ENCODE measurements at regions not wholly inside any gene's neighbourhood (a gene's known extent, or its start where the extent isn't known, plus 50 kb on each side); places are given as distances from the start of the nearest gene placed in this dataset.
"Not testable (repeated sequence)": the region's sequence is repeated elsewhere in the genome, so short reads cannot be mapped to it uniquely, and the experiment has no call there.

- no peak for DNase-seq
Observed at GRCh38 chr3:177833332-177833731, 636.0 kb upstream of the TBL1XR1 start.

- DNase-seq, result peak; percentile 99
Observed at GRCh38 chr3:177835008-177835407, 637.7 kb upstream of the TBL1XR1 start.

DNA sequence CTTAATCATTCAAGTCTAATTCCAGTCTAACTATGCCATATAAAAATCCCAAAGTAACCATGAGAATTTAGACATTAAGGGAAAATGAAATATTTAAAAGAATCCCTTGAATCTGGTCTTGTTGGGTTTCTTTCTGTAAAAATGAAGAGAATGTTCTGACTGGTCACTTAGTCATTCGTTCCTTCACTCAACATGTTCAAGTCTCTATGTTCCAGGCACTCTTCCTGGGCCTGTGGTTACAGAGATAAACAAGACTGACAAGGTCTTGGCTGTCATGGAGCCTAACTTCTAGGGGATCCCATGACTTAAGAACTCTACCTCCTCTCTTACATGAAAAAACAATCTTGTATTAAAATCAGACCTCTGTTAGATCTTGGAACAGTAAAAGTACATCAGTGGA, 638.6 kb upstream of the TBL1XR1 start:
- peak; percentile 96 for DNase-seq

- DNase-seq, result peak; percentile 36
Observed at GRCh38 chr3:177836671-177837070, 639.4 kb upstream of the TBL1XR1 start.

DNA sequence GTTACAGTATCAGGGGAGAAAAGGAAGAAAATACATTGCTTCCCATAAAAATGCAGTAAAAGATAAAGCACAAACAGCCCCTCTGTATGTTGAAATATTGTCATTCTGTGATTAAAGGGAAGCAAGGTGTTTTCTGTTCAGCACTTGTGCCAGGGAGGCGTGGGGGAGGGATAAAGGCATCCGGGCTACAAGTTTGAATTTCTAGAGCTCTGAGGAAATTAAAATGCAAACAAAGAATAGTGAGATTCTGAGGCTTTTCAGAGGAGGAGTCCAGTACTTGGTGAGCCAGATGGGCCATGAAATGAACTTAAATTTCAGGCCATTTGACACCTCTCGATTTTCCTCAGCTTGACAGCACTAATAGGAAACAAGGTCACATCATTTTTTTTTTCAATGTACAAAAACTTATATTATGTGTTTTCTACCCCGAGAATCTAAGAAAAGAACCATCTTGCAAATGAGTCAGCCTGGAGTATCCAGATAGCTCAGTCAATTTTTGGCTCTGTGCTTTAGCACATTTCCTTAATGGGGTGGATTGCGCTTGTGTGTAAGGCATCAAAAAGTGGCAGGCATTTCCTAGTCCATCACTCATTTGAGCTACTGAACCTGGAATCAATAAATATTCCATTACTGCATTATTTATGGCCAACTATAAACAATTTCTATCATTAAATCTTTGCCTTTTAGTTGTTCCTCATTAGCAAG, 640.8 kb upstream of the TBL1XR1 start:
- peak; percentile 55 for DNase-seq

GRCh38 chr3:177838766-177839350, 641.6 kb upstream of the TBL1XR1 start:
- DNase-seq, result no peak

DNA sequence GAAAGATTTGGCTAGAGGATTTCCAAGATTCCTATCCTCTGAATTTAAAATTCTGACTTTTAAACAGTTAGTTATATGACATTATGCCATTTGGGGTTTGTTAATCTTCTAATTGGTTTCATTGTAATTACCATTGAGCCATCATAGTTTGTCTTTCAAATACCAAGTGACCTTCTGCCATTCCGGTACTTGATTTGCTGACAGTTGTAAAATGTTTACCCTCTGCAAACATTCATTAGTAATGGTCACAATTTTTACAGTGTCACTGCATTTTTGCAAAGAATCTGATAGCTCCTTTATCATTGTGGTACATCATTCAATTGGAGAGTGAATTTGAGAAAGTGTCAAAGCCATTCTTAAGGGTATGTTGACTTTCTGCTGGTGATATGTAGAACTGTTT, 645.0 kb upstream of the TBL1XR1 start:
- DNase-seq, result no peak

GRCh38 chr3:177842743-177843734, 645.8 kb upstream of the TBL1XR1 start:
- no peak for DNase-seq

GRCh38 chr3:177852001-177852807, 654.9 kb upstream of the TBL1XR1 start:
- peak; percentile 25 for DNase-seq

GRCh38 chr3:177855021-177855420, 657.7 kb upstream of the TBL1XR1 start:
- no peak for DNase-seq

DNA sequence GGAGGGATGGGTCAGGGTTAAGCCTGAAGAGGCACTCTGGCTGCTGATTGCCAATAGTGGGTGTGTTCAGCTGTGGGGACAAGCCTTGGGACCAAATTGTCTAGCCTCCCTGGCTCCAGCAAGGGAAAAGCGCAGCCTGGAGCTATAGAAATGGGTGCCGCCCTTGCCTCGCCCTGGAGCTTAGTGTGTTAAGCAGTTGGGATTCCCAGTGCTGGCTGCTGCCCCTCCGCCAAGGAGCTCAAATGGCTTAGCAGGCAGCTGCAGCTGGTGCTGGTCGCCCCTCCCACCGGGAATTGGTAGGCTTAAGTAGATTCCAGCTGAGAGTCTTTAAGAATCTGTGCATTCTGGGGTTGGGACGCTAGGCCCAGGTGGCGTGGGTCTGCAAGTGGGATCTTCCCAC, 662.9 kb upstream of the TBL1XR1 start:
- DNase-seq, result no peak

DNA sequence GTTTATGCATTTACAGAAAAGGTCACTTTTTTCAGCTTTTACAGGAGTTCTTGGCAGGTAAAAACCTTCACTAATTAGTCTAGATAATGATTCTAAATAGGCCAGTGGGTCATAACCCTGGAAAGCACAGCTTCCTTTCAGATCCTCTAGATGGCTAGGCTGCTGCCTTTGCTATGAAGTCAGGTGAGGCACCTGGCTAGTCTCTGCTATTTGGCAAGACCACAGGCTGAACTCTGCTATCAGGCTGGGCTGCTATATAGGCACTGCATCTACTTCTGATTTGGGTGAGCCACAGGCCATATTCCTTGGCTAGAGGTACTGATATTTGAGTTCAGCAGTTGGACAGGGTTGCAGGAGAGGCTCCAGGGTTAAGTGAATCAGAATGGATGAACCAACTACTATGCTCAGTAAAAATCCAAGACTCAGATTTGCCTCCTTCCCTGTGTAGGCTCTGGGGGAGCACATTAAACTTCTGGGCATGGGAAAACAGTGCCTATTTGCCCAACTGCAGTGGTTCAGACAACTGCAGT, 665.7 kb upstream of the TBL1XR1 start:
- DNase-seq, result no peak

DNA sequence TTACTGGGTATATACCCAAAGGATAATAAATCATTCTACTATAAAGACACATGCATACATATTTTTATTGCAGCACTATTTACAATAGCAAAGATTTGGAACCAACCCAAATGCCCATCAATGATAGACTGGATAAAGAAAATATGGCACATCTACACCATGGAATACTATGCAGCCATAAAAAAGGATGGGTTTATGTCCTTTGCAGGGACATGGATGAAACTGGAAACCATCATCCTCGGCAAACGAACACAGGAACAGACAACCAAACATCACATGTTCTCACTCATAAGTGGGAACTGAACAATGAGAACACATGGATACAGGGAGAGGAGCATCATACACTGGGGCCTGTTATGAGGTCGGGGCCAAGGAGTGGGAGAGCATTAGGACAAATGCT, 665.0 kb upstream of the KCNMB2 start:
- not testable (repeated sequence) for DNase-seq

GRCh38 chr3:177878192-177878591, 658.0 kb upstream of the KCNMB2 start:
- peak; percentile 39 for DNase-seq

- DNase-seq, result no peak
Observed at GRCh38 chr3:177878957-177879356, 657.3 kb upstream of the KCNMB2 start.

GRCh38 chr3:177881351-177881750, 654.9 kb upstream of the KCNMB2 start:
- peak; percentile 50 for DNase-seq

DNA sequence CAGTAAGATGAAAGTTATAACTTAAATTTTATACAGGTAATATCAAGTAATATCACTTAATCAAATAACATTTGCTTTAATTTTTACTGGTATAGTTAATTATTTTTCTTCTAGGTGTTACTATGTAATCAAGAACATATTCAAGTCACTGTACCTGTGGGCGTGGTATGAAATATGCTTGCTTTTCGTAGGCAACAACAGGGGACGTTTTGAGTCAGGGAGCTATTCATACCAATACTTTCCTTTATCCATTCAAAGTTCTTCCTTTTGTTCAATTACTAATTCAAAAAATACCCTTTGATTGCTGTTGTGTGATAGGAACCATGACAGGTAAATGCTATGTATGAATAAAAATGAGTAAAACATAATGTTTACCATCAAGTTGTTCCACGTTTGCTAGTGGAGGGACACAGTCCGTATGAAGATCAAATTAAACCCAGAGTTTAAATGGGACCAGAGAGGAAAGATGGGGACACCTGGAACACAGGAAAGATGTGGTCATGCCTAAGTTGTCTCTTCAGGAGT, 654.0 kb upstream of the KCNMB2 start:
- no peak for DNase-seq

GRCh38 chr3:177883091-177883490, 653.1 kb upstream of the KCNMB2 start:
- DNase-seq, result no peak

DNA sequence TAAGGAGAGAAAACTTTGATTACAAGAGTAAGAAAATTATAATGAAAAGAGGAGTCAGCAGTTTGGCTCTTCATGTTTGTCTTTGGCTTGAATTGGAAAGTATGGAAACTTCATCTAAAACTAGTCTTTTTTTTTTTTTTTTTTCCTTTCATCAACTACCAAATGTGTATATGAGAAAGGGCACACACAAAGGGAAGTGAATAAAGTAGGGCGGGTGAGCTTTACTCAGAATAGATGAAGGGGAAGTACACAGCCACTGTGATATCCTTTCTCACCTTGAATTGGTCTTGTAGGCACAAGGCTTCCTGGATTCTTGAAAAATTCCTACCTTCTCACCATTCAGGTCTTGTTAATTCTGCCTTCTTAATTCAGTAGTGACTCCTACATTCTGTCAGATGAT, 652.3 kb upstream of the KCNMB2 start:
- no peak for DNase-seq

DNA sequence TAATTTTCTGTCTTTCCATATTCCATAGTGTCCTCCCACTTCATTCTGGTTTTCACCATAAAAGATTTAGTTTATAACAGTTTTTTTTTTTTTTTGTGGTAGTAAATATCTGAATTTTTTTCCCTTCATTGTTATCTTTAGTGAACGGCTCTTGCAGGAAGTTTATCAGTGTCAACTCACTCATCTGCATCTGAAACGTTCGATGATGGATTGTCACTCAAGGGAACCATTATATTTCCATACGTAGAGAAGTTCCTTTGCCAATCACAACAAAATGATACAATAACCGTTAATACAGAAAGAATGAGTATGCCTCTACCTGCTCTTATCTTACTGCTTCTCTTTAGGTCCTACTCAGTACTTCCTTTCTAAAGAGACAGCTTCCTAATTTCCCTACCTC, 651.2 kb upstream of the KCNMB2 start:
- DNase-seq, result no peak

DNA sequence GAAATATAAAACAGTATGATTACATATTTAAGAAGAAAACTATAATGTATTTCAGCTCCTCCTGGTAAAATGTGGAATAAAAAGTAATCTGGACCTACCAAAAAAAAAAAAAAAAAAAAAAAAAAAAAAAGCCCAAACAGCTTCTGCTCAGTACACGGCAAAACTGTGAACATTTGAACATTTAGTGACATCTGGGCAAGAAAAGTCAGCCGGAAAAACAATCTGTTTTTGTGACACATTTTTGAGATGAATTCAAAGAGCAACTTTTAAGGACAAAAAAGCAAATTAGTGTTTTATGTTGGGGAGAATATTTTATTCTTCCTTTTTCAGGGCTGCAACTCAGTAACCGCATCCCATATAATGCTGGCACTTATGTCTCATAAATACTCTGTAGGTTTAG, 649.7 kb upstream of the KCNMB2 start:
- no peak for DNase-seq

DNA sequence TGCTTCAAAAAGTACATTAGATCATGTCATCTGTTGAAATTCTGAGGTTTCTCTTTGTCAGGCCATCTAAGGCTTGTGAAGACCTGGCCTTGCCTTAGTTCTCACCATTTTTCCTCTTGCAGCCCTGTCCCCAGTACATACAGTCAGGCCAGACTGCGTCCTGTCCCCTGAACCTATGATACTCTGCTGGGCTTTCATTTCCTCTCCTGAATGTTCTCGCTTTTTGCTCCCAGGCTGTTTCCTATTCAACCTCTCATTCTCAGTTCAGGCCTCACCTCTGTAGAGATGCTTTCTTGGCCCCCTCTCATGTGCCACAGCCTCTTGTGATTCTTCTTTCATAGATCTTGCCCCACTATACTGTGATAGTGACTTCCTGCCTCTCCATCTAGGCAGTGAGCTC, 648.8 kb upstream of the KCNMB2 start:
- DNase-seq, result no peak
